PC-3 (cell line): ENCODE measurements at regions not wholly inside any gene's neighbourhood (a gene's known extent, or its start where the extent isn't known, plus 50 kb on each side); places are given as distances from the start of the nearest gene placed in this dataset.

Source experiments
- CTCF ChIP-seq: fragments of 300-600 bp; sonication (generic); conservative IDR thresholded peaks from 2 replicates; pipeline ENCODE4 v1.5.1; 2017; ENCODE audit warnings: antibody characterized with exemption, low read depth, mild to moderate bottlenecking, low read length
- EZH2 ChIP-seq: fragments of 300-600 bp; sonication (generic); IDR thresholded peaks from one replicate; pipeline ENCODE4 v1.6.1; 2017; ENCODE audit warnings: antibody characterized with exemption, mild to moderate bottlenecking, low read length; ENCODE audit not compliant: unreplicated experiment

- no peak for TF ChIP-seq CTCF
- no peak for TF ChIP-seq EZH2
Observed at GRCh38 chr5:68662804-68663307, 431.0 kb upstream of the SLC30A5 start.
